H1 (cell line): ENCODE measurements at regions not wholly inside any gene's neighbourhood (a gene's known extent, or its start where the extent isn't known, plus 50 kb on each side); places are given as distances from the start of the nearest gene placed in this dataset.

Experiments
- CTCF ChIA-PET: fragments of 300-600 bp; sonication (Branson Sonifier 250); formaldehyde crosslinking; loops from one replicate; lab custom pipeline; 2021; ENCODE audit not compliant: partially characterized antibody; lab: Charles Lee
- POLR2A ChIA-PET: fragments of 300-600 bp; sonication (Branson Sonifier 250); formaldehyde crosslinking; loops from one replicate; lab custom pipeline; 2021; ENCODE audit warnings: inconsistent platforms; ENCODE audit not compliant: partially characterized antibody; lab: Charles Lee
- DNase-seq, 2 experiments: peaks; one replicate each; pipeline versions ENCODE4 v3.0.0 to v3.0.0-alpha.2; 2010 to 2022; ENCODE audit warnings: low spot score in 2 of 2, low read depth in 1 of 2, mixed read lengths in 1 of 2
- FAIRE-seq: peaks from 2 replicates; lab custom pipeline; 2011; peaks lifted over from hg19 to GRCh38; lab: Jason Lieb, UNC
- H2AFZ ChIP-seq: 2 replicates; pipeline ENCODE4 v1.8.1; 2012; ENCODE audit warnings: low read length, inconsistent platforms
- H2AK5ac ChIP-seq: 2 replicates; pipeline ENCODE4 v1.6.1; 2013; ENCODE audit warnings: low read depth, low read length
- H2BK120ac ChIP-seq: replicated peaks from 2 replicates; pipeline ENCODE3; 2013; ENCODE audit warnings: low read depth, low read length, inconsistent platforms
- H2BK12ac ChIP-seq: 2 replicates; pipeline ENCODE4 v1.6.1; 2013; ENCODE audit warnings: low read depth, low read length
- H2BK15ac ChIP-seq: 2 replicates; pipeline ENCODE4 v1.6.1; 2013; ENCODE audit warnings: low read length
- H2BK20ac ChIP-seq: 2 replicates; pipeline ENCODE4 v1.6.1; 2013; ENCODE audit warnings: low read length
- H2BK5ac ChIP-seq: 2 replicates; pipeline ENCODE4 v1.6.1; 2013; ENCODE audit warnings: low read depth, low read length
- H3K14ac ChIP-seq: 2 replicates; pipeline ENCODE4 v1.6.1; 2013; ENCODE audit warnings: inconsistent platforms; ENCODE audit not compliant: insufficient read length
- H3K18ac ChIP-seq: 2 replicates; pipeline ENCODE4 v1.6.1; 2013; ENCODE audit warnings: low read length; ENCODE audit errors: extremely low read depth
- H3K23ac ChIP-seq: 2 replicates; pipeline ENCODE4 v1.6.1; 2013; ENCODE audit warnings: inconsistent platforms; ENCODE audit not compliant: insufficient read length
- H3K23me2 ChIP-seq: 2 replicates; pipeline ENCODE4 v1.6.1; 2013; ENCODE audit warnings: low read depth, low read length
- H3K27ac ChIP-seq: 2 replicates; pipeline ENCODE4 v1.6.1; 2011; ENCODE audit warnings: low read depth, low read length, inconsistent platforms
- H3K27me3 ChIP-seq, 4 experiments: replicated peaks in 1 of 4; 1 replicate in 1 of 4; 2 replicates in 3 of 4; pipeline versions ENCODE4 v1.6.1 to v1.8.1; 2011 to 2013; ENCODE audit warnings: low read length in 3 of 4, mild to moderate bottlenecking in 3 of 4, inconsistent platforms in 2 of 4, mixed read lengths in 2 of 4, moderate library complexity in 1 of 4; ENCODE audit not compliant: control insufficient read depth in 3 of 4, insufficient read depth in 3 of 4; ENCODE audit errors: extremely low read depth in 1 of 4
- H3K36me3 ChIP-seq, 4 experiments: 2 replicates each; pipeline versions ENCODE4 v1.6.1 to v1.8.1; 2011 to 2013; ENCODE audit warnings: mild to moderate bottlenecking in 4 of 4, low read length in 3 of 4, moderate library complexity in 2 of 4, control low read depth in 1 of 4, inconsistent platforms in 1 of 4; ENCODE audit not compliant: insufficient read depth in 4 of 4, control insufficient read depth in 2 of 4
- H3K4ac ChIP-seq: replicated peaks from 2 replicates; pipeline ENCODE3; 2013; ENCODE audit warnings: low read length, low read depth, mixed read lengths, inconsistent platforms; ENCODE audit not compliant: insufficient read length
- H3K4me1 ChIP-seq, 4 experiments: replicated peaks in 1 of 4; 1 replicate in 1 of 4; 2 replicates in 3 of 4; pipeline versions ENCODE4 v1.6.1 to v1.8.1; 2011 to 2013; ENCODE audit warnings: low read length in 3 of 4, inconsistent platforms in 2 of 4, mixed read lengths in 1 of 4; ENCODE audit not compliant: insufficient read depth in 4 of 4, control insufficient read depth in 3 of 4
- H3K4me2 ChIP-seq, 2 experiments: 2 replicates each; pipeline versions ENCODE4 v1.6.1 to v1.8.1; 2011 to 2013; ENCODE audit warnings: low read depth in 2 of 2, low read length in 2 of 2, control low read depth in 1 of 2, inconsistent platforms in 1 of 2, mild to moderate bottlenecking in 1 of 2; ENCODE audit not compliant: insufficient read depth in 1 of 2
- H3K4me3 ChIP-seq, 4 experiments: fragments of 200-600, 300-600 bp in 1 of 4; sonication (generic), shearing (Covaris generic), sonication (Bioruptor Twin) in 1 of 4; 2 replicates each; pipeline versions ENCODE4 v1.5.1 to v1.8.1; 2011 to 2016; ENCODE audit warnings: low read length in 4 of 4, low read depth in 3 of 4, control low read depth in 2 of 4, inconsistent platforms in 2 of 4, mild to moderate bottlenecking in 2 of 4, mixed read lengths in 1 of 4, moderate library complexity in 1 of 4; ENCODE audit not compliant: insufficient read depth in 2 of 4; ENCODE audit errors: extremely low read depth in 1 of 4
- H3K56ac ChIP-seq: replicated peaks from 2 replicates; pipeline ENCODE3; 2013; ENCODE audit warnings: low read depth, mild to moderate bottlenecking, mixed read lengths, low read length, inconsistent platforms; ENCODE audit not compliant: insufficient read length
- H3K79me1 ChIP-seq: 2 replicates; pipeline ENCODE4 v1.6.1; 2013; ENCODE audit warnings: low read depth, low read length, control low read depth
- H3K79me2 ChIP-seq, 2 experiments: 2 replicates each; pipeline versions ENCODE4 v1.6.1 to v1.8.1; 2012 to 2013; ENCODE audit warnings: low read length in 2 of 2, mild to moderate bottlenecking in 2 of 2, inconsistent platforms in 1 of 2; ENCODE audit not compliant: insufficient read depth in 2 of 2, control insufficient read depth in 1 of 2
- H3K9ac ChIP-seq, 4 experiments: replicated peaks in 1 of 4; 1 replicate in 1 of 4; 2 replicates in 3 of 4; pipeline versions ENCODE4 v1.6.1 to v1.8.1; 2011 to 2013; ENCODE audit warnings: low read depth in 3 of 4, low read length in 3 of 4, control low read depth in 2 of 4, mild to moderate bottlenecking in 2 of 4, moderate library complexity in 2 of 4, inconsistent platforms in 1 of 4; ENCODE audit errors: extremely low read depth in 1 of 4
- H3K9me3 ChIP-seq, 2 experiments: 2 replicates each; pipeline versions ENCODE4 v1.6.1 to v1.8.1; 2012 to 2013; ENCODE audit warnings: mild to moderate bottlenecking in 2 of 2, moderate library complexity in 2 of 2, control low read depth in 1 of 2, inconsistent platforms in 1 of 2, low read depth in 1 of 2, low read length in 1 of 2, mixed read lengths in 1 of 2; ENCODE audit not compliant: insufficient read depth in 2 of 2
- H4K20me1 ChIP-seq, 2 experiments: replicated peaks in 1 of 2; 2 replicates each; pipeline versions ENCODE3 to v1.8.1; 2011 to 2013; ENCODE audit warnings: inconsistent platforms in 2 of 2, low read length in 2 of 2, mild to moderate bottlenecking in 1 of 2; ENCODE audit not compliant: insufficient read depth in 2 of 2, control insufficient read depth in 1 of 2
- H4K5ac ChIP-seq: 2 replicates; pipeline ENCODE4 v1.6.1; 2013; ENCODE audit warnings: low read length, low read depth, mixed read lengths, inconsistent platforms; ENCODE audit not compliant: insufficient read length
- H4K8ac ChIP-seq: 2 replicates; pipeline ENCODE4 v1.8.0; 2013; ENCODE audit warnings: mild to moderate bottlenecking, moderate library complexity, low read length, inconsistent platforms; ENCODE audit not compliant: insufficient read depth; ENCODE audit errors: extremely low read depth
- H4K91ac ChIP-seq: replicated peaks from 2 replicates; pipeline ENCODE3; 2013; ENCODE audit warnings: low read length, mixed read lengths, inconsistent platforms; ENCODE audit not compliant: insufficient read length
- ASH2L ChIP-seq: fragments of 200-600, 300-600 bp; sonication (generic); IDR thresholded peaks from one replicate; pipeline ENCODE4 v1.7.1; 2017; ENCODE audit warnings: low read length
- ATF2 ChIP-seq: IDR thresholded peaks from 2 replicates; pipeline ENCODE4 v1.6.1; 2012; ENCODE audit warnings: low read length, inconsistent platforms
- BCL11A ChIP-seq, 2 experiments: IDR thresholded peaks; one replicate each; pipeline ENCODE4 v1.6.1; 2011; ENCODE audit warnings: low read depth in 2 of 2, low read length in 2 of 2, mild to moderate bottlenecking in 2 of 2
- CTCF ChIP-seq, 3 experiments: IDR thresholded peaks; 1 replicate in 2 of 3; 2 replicates in 1 of 3; pipeline versions ENCODE4 v1.5.1 to v1.6.1; 2011; ENCODE audit warnings: low read length in 3 of 3, mild to moderate bottlenecking in 3 of 3, inconsistent platforms in 2 of 3, low read depth in 1 of 3, moderate library complexity in 1 of 3; ENCODE audit not compliant: insufficient read depth in 1 of 3; ENCODE audit errors: control extremely low read depth in 1 of 3
- EZH2 ChIP-seq: fragments of 200-600 bp; sonication (generic); IDR thresholded peaks from 2 replicates; pipeline ENCODE4 v1.7.1; 2012; ENCODE audit warnings: low read depth, mild to moderate bottlenecking, moderate library complexity, low read length, inconsistent platforms; ENCODE audit not compliant: severe bottlenecking
- MAFK ChIP-seq: IDR thresholded peaks from 2 replicates; pipeline ENCODE4 v1.6.1; 2012; ENCODE audit warnings: low read depth, mild to moderate bottlenecking, improper control_type of control experiment, low read length
- POLR2A ChIP-seq, 2 experiments: IDR thresholded peaks; 1 replicate in 1 of 2; 2 replicates in 1 of 2; pipeline ENCODE4 v1.6.1; 2011; ENCODE audit warnings: low read depth in 2 of 2, low read length in 2 of 2, mild to moderate bottlenecking in 2 of 2; ENCODE audit errors: control extremely low read depth in 1 of 2
- SIX5 ChIP-seq: IDR thresholded peaks from 2 replicates; pipeline ENCODE4 v1.6.1; 2011; ENCODE audit warnings: mild to moderate bottlenecking, low read depth, low read length
- TEAD4 ChIP-seq: IDR thresholded peaks from 2 replicates; pipeline ENCODE4 v1.6.1; 2012; ENCODE audit warnings: low read depth, low read length, inconsistent platforms, mixed read lengths
- YY1 ChIP-seq: IDR thresholded peaks from 2 replicates; pipeline ENCODE4 v1.6.1; 2011; ENCODE audit warnings: low read depth, mild to moderate bottlenecking, low read length
- WGBS, 2 experiments: shearing (Covaris generic) in 1 of 2; methylation state at CpG; one replicate each; pipeline versions ENCODE4 v1.1.6 to v1.1.7; 2013 to 2015; ENCODE audit warnings: low lambda C conversion rate in 2 of 2, mixed read lengths in 2 of 2, inconsistent platforms in 1 of 2, low coverage in 1 of 2, missing lambda C conversion rate in 1 of 2; ENCODE audit not compliant: insufficient replicate concordance in 2 of 2, insufficient coverage in 1 of 2, insufficient read length in 1 of 2; ENCODE audit errors: extremely low coverage in 1 of 2, missing lambda C conversion rate in 1 of 2; 5-methylcytosine and 5-hydroxymethylcytosine counted together

GRCh38 chr10:9010931-9011670, 956.6 kb downstream of the GATA3 start:
- no peak overlapping the region for H2BK120ac ChIP-seq
- no peak overlapping the region for H3K56ac ChIP-seq
- H4K8ac ChIP-seq: no peak overlapping the region
- H3K9me3 ChIP-seq: no peaks in the 10 kb centered on the region
- H4K20me1 ChIP-seq: no peaks in the 10 kb centered on the region
- no peak overlapping the region for H4K5ac ChIP-seq
- no peak overlapping the region for H2BK12ac ChIP-seq
- FAIRE-seq (no peak), DNase-seq (no peak)
- no peak overlapping the region for H3K4ac ChIP-seq
- no peak overlapping the region for H2AK5ac ChIP-seq
- no peaks in the 10 kb centered on the region for H3K27me3 ChIP-seq
- peaks cover 0 to 3% (median 0%) of the 10 kb centered on the region in 4 experiments; a peak in 1 of 7 replicates for H3K4me1 ChIP-seq
- H2AFZ ChIP-seq: no peak overlapping the region
- no peak overlapping the region for H2BK5ac ChIP-seq
- POLR2A ChIA-PET: no interaction called here
- 75% methylated on average over 5 of the region's 5 CpGs; no CpG with 5 or more reads in 1 of the 2 experiments for WGBS, 2 experiments
- H3K23me2 ChIP-seq: no peaks in the 10 kb centered on the region
- no peak overlapping the region for H3K18ac ChIP-seq
- no peak overlapping the region for H3K23ac ChIP-seq
- H3K4me3 ChIP-seq: no peak overlapping the region
- H3K79me2 ChIP-seq: no peaks in the 10 kb centered on the region
- no peak overlapping the region for H3K4me2 ChIP-seq
- H2BK15ac ChIP-seq: no peak overlapping the region
- no peak overlapping the region for H2BK20ac ChIP-seq
- H3K27ac ChIP-seq: no peak overlapping the region
- no peak overlapping the region for H4K91ac ChIP-seq
- no peaks in the 10 kb centered on the region for H3K79me1 ChIP-seq
- CTCF ChIA-PET: no interaction called here
- no peak overlapping the region for H3K14ac ChIP-seq
- H3K9ac ChIP-seq: no peak overlapping the region
- no peaks in the 10 kb centered on the region for H3K36me3 ChIP-seq
- TF ChIP-seq MAFK: no peak
- no peak for TF ChIP-seq ATF2
- TF ChIP-seq BCL11A (IDR thresholded peaks at IDR 0.05; ENCODE audit: low read depth in 2 of 2, low read length in 2 of 2): no peak
- no peak for TF ChIP-seq TEAD4
- no peak for TF ChIP-seq CTCF (IDR thresholded peaks at IDR 0.05; ENCODE audit: control extremely low read depth in 1 of 3, insufficient read depth in 1 of 3, low read depth in 1 of 3, low read length in 3 of 3)
- TF ChIP-seq ASH2L: no peak
- no peak for TF ChIP-seq POLR2A (IDR thresholded peaks at IDR 0.05; ENCODE audit: control extremely low read depth in 1 of 2, low read depth in 2 of 2, low read length in 2 of 2)
- no peak for TF ChIP-seq SIX5
- TF ChIP-seq YY1: no peak
- TF ChIP-seq EZH2: no peak
